ENCODE measurements at regions not wholly inside any gene's neighbourhood (a gene's known extent, or its start where the extent isn't known, plus 50 kb on each side); places are given as distances from the start of the nearest gene placed in this dataset.

- TF ChIP-seq CTCF (IDR thresholded peaks at IDR 0.05) (no peak), POLR2A (IDR thresholded peaks at IDR 0.05) (no peak)
These were observed 119.8 kb downstream of the ASCL1 start for GRCh38 chr12:103077108-103077773.

Measured in Peyer's patch (tissue), 4 donors.